Liver (tissue), 8 donors: ENCODE measurements at regions not wholly inside any gene's neighbourhood (a gene's known extent, or its start where the extent isn't known, plus 50 kb on each side); places are given as distances from the start of the nearest gene placed in this dataset.

Experiments
- DNase-seq: peaks from one replicate; pipeline ENCODE4 v3.0.0-alpha.2; 2017; ENCODE audit warnings: low spot score
- H3K27ac ChIP-seq, 2 donors: one replicate each; pipeline ENCODE4 v1.7.0; 2013; ENCODE audit warnings: inconsistent platforms in 2 of 2, low read length in 2 of 2, control low read depth in 1 of 2, low read depth in 1 of 2, mild to moderate bottlenecking in 1 of 2
- H3K27me3 ChIP-seq, 4 donors: one replicate each; pipeline versions ENCODE4 v1.6.1 to v1.7.0; 2013; ENCODE audit warnings: low read length in 3 of 4, inconsistent platforms in 1 of 4, mild to moderate bottlenecking in 1 of 4, moderate library complexity in 1 of 4; ENCODE audit not compliant: control insufficient read depth in 4 of 4, insufficient read depth in 4 of 4
- H3K36me3 ChIP-seq, 4 donors: one replicate each; pipeline versions ENCODE4 v1.6.1 to v1.7.0; 2013; ENCODE audit warnings: low read length in 3 of 4, mild to moderate bottlenecking in 3 of 4, low read depth in 1 of 4, moderate library complexity in 1 of 4; ENCODE audit not compliant: control insufficient read depth in 4 of 4, insufficient read depth in 3 of 4
- H3K4me1 ChIP-seq, 4 donors: one replicate each; pipeline versions ENCODE4 v1.6.1 to v1.7.0; 2013; ENCODE audit warnings: low read length in 3 of 4, mild to moderate bottlenecking in 3 of 4, moderate library complexity in 1 of 4; ENCODE audit not compliant: control insufficient read depth in 4 of 4, insufficient read depth in 4 of 4
- H3K4me3 ChIP-seq, 3 donors: one replicate each; pipeline versions ENCODE4 v1.6.1 to v1.7.0; 2013; ENCODE audit warnings: low read length in 3 of 3, control low read depth in 1 of 3, low read depth in 1 of 3, mild to moderate bottlenecking in 1 of 3
- H3K9ac ChIP-seq, 2 donors: one replicate each; pipeline ENCODE4 v1.7.0; 2013; ENCODE audit warnings: low read length in 2 of 2, mild to moderate bottlenecking in 2 of 2, moderate library complexity in 2 of 2, control low read depth in 1 of 2, low read depth in 1 of 2
- H3K9me3 ChIP-seq, 4 donors: one replicate each; pipeline versions ENCODE4 v1.6.1 to v1.7.0; 2013; ENCODE audit warnings: low read length in 3 of 4; ENCODE audit not compliant: control insufficient read depth in 4 of 4
- EGR1 ChIP-seq, 2 donors: IDR thresholded peaks; 2 replicates each; pipeline ENCODE4 v1.6.1; 2016 to 2018; ENCODE audit warnings: antibody characterized with exemption in 2 of 2, low read depth in 2 of 2
- FOXA1 ChIP-seq: IDR thresholded peaks from 2 replicates; pipeline ENCODE4 v1.6.1; 2016; ENCODE audit warnings: antibody characterized with exemption
- FOXA2 ChIP-seq: IDR thresholded peaks from 2 replicates; pipeline ENCODE4 v1.6.1; 2016; ENCODE audit warnings: antibody characterized with exemption
- GABPA ChIP-seq, 2 donors: IDR thresholded peaks in 1 of 2; conservative IDR thresholded peaks in 1 of 2; 2 replicates each; pipeline ENCODE4 v1.6.1; 2016; ENCODE audit warnings: antibody characterized with exemption in 2 of 2, mild to moderate bottlenecking in 1 of 2, moderate library complexity in 1 of 2
- HNF4A ChIP-seq, 2 donors: conservative IDR thresholded peaks; 2 replicates each; pipeline ENCODE4 v1.6.1; 2016; ENCODE audit warnings: antibody characterized with exemption in 2 of 2, mild to moderate bottlenecking in 2 of 2
- HNF4G ChIP-seq: IDR thresholded peaks from 2 replicates; pipeline ENCODE4 v1.6.1; 2016; ENCODE audit warnings: antibody characterized with exemption
- JUND ChIP-seq, 2 donors: IDR thresholded peaks; 2 replicates each; pipeline ENCODE4 v1.6.1; 2016; ENCODE audit warnings: antibody characterized with exemption in 2 of 2
- NR2F2 ChIP-seq: IDR thresholded peaks from 2 replicates; pipeline ENCODE4 v1.6.1; 2016; ENCODE audit warnings: antibody characterized with exemption
- RAD21 ChIP-seq, 2 donors: IDR thresholded peaks; 2 replicates each; pipeline ENCODE4 v1.6.1; 2016; ENCODE audit warnings: antibody characterized with exemption in 2 of 2, mild to moderate bottlenecking in 2 of 2
- RXRA ChIP-seq, 2 donors: IDR thresholded peaks; 2 replicates each; pipeline ENCODE4 v1.6.1; 2017 to 2018; ENCODE audit warnings: antibody characterized with exemption in 2 of 2, mild to moderate bottlenecking in 1 of 2
- SP1 ChIP-seq: IDR thresholded peaks from 2 replicates; pipeline ENCODE4 v1.6.1; 2018; ENCODE audit warnings: antibody characterized with exemption, mild to moderate bottlenecking
- TAF1 ChIP-seq: conservative IDR thresholded peaks from 2 replicates; pipeline ENCODE4 v1.6.1; 2016; ENCODE audit warnings: antibody characterized with exemption, mild to moderate bottlenecking
- YY1 ChIP-seq: IDR thresholded peaks from 2 replicates; pipeline ENCODE4 v1.6.1; 2016; ENCODE audit warnings: antibody characterized with exemption, mild to moderate bottlenecking
- WGBS: extraction: QIAGEN DNeasy Blood & Tissue Kit; methylation state at CpG from one replicate; pipeline ENCODE4 v1.1.7; 2013; 5-methylcytosine and 5-hydroxymethylcytosine counted together
- TF ChIP-seq, protein P1 (sequence below): IDR thresholded peaks from 2 replicates; pipeline ENCODE4 v1.6.1; 2016; ENCODE audit warnings: antibody characterized with exemption, mild to moderate bottlenecking
- TF ChIP-seq, protein P2 (sequence below): fragments of 150-350 bp; IDR thresholded peaks from 2 replicates; pipeline ENCODE4 v1.5.1; 2017; ENCODE audit warnings: improper control_type of control experiment, low read depth, low read length; ENCODE audit not compliant: missing input control
- TF ChIP-seq, protein P3 (sequence below): IDR thresholded peaks from 2 replicates; pipeline ENCODE4 v1.6.1; 2016; ENCODE audit warnings: antibody characterized with exemption
- TF ChIP-seq, protein P4 (sequence below): IDR thresholded peaks from 2 replicates; pipeline ENCODE4 v1.6.1; 2016; ENCODE audit warnings: antibody characterized with exemption
- TF ChIP-seq, protein P5 (sequence below): IDR thresholded peaks from 2 replicates; pipeline ENCODE4 v1.6.1; 2016; ENCODE audit warnings: antibody characterized with exemption
- donor health status: healthy.
- donor health status: healthy.
- donor health status: healthy.
- donor health status: healthy.
- donor health status: healthy.

DNA sequence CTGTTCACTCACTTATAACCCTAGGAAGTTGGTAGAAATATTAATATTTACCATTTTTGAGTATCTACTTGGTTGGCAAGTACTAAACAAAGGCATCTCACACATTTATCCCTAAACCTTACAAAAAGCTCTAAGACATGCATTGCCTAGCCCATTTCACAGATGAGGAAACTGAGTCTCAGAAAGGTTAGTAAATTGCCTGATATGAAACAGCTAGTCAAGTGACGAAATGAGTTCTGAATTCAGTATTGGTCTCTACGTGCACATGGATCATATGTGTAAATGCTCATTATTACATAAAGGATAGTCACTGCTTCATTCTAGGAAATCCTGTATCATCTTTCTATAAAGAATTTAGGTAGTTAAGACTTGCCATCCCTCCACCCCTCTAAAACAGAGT, 105.1 kb downstream of the BARHL2 start:
- Histone ChIP-seq H3K9me3 (no peaks in the 10 kb centered on the region), H3K36me3 (no peaks in the 10 kb centered on the region), H3K4me1 (no peaks in the 10 kb centered on the region), H3K27ac (no peak overlapping the region), H3K27me3 (no peaks in the 10 kb centered on the region), H3K4me3 (no peak overlapping the region), H3K9ac (no peak overlapping the region)
- 85% methylated on average over 2 of the region's 2 CpGs for WGBS
- no peak for DNase-seq
- TF ChIP-seq EGR1 (IDR thresholded peaks at IDR 0.05; ENCODE audit: low read depth in 2 of 2): no peak
- TF ChIP-seq SP1: no peak
- no peak for TF ChIP-seq FOXA1
- no peak for TF ChIP-seq RAD21 (IDR thresholded peaks at IDR 0.05)
- TF ChIP-seq HNF4G: no peak
- TF ChIP-seq, protein P1, sequence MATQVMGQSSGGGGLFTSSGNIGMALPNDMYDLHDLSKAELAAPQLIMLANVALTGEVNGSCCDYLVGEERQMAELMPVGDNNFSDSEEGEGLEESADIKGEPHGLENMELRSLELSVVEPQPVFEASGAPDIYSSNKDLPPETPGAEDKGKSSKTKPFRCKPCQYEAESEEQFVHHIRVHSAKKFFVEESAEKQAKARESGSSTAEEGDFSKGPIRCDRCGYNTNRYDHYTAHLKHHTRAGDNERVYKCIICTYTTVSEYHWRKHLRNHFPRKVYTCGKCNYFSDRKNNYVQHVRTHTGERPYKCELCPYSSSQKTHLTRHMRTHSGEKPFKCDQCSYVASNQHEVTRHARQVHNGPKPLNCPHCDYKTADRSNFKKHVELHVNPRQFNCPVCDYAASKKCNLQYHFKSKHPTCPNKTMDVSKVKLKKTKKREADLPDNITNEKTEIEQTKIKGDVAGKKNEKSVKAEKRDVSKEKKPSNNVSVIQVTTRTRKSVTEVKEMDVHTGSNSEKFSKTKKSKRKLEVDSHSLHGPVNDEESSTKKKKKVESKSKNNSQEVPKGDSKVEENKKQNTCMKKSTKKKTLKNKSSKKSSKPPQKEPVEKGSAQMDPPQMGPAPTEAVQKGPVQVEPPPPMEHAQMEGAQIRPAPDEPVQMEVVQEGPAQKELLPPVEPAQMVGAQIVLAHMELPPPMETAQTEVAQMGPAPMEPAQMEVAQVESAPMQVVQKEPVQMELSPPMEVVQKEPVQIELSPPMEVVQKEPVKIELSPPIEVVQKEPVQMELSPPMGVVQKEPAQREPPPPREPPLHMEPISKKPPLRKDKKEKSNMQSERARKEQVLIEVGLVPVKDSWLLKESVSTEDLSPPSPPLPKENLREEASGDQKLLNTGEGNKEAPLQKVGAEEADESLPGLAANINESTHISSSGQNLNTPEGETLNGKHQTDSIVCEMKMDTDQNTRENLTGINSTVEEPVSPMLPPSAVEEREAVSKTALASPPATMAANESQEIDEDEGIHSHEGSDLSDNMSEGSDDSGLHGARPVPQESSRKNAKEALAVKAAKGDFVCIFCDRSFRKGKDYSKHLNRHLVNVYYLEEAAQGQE: no peak
- TF ChIP-seq, protein P2, sequence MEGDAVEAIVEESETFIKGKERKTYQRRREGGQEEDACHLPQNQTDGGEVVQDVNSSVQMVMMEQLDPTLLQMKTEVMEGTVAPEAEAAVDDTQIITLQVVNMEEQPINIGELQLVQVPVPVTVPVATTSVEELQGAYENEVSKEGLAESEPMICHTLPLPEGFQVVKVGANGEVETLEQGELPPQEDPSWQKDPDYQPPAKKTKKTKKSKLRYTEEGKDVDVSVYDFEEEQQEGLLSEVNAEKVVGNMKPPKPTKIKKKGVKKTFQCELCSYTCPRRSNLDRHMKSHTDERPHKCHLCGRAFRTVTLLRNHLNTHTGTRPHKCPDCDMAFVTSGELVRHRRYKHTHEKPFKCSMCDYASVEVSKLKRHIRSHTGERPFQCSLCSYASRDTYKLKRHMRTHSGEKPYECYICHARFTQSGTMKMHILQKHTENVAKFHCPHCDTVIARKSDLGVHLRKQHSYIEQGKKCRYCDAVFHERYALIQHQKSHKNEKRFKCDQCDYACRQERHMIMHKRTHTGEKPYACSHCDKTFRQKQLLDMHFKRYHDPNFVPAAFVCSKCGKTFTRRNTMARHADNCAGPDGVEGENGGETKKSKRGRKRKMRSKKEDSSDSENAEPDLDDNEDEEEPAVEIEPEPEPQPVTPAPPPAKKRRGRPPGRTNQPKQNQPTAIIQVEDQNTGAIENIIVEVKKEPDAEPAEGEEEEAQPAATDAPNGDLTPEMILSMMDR: no peak
- no peak for TF ChIP-seq HNF4A (conservative IDR thresholded peaks at IDR 0.05)
- no peak for TF ChIP-seq FOXA2

DNA sequence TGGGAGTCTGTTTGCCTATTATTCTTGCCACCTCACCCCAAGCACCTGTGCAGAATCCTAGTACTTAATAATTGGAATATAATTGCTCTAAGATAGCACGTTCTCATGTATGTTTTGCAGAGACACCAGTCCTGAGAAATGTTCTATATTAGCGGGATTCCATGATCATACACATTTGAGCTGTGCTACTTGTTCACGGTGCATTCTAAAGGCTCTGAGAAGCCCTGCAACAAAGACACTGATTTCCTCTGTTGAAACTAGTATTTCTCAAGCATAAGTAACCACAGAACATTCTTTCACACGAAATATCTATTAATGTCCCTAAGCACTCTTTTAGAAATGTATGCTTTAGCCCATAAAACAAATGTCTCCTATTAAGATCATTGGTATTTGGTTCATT, 109.4 kb downstream of the BARHL2 start:
- Histone ChIP-seq H3K4me1 (no peaks in the 10 kb centered on the region), H3K9me3 (no peaks in the 10 kb centered on the region), H3K4me3 (no peak overlapping the region), H3K27ac (no peak overlapping the region), H3K36me3 (no peaks in the 10 kb centered on the region), H3K27me3 (no peaks in the 10 kb centered on the region), H3K9ac (no peak overlapping the region)
- no peak for TF ChIP-seq NR2F2
- 87% methylated on average over 4 of the region's 4 CpGs for WGBS
- DNase-seq: no peak

DNA sequence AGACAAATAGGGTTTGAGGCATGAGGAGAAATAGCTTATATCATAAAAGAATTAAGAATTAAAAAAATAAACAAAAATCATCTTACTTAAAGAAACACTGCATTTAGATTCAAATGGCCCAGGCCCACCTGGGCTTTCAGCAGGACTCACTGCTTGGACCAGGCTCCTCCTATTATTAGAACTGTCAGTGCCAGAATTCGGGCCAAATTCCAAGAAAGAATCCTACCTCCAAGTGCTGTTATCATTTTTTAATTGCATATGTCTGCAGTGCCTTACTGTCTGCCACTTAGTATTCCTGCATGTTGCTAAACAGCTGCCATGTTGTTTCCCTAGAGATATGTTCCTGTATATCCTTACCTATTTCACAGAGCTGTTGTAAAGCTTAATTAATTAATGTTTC, 112.0 kb downstream of the BARHL2 start:
- no peaks in the 10 kb centered on the region for H3K4me1 ChIP-seq
- no peaks in the 10 kb centered on the region for H3K36me3 ChIP-seq
- no peaks in the 10 kb centered on the region for H3K27me3 ChIP-seq
- no peak overlapping the region for H3K4me3 ChIP-seq
- H3K9me3 ChIP-seq: no peaks in the 10 kb centered on the region
- no peak for DNase-seq
- WGBS: 68% methylated on average over 1 of the region's 1 CpG
- H3K27ac ChIP-seq: no peak overlapping the region
- no peak overlapping the region for H3K9ac ChIP-seq
- TF ChIP-seq, protein P2: no peak
- TF ChIP-seq, protein P3, sequence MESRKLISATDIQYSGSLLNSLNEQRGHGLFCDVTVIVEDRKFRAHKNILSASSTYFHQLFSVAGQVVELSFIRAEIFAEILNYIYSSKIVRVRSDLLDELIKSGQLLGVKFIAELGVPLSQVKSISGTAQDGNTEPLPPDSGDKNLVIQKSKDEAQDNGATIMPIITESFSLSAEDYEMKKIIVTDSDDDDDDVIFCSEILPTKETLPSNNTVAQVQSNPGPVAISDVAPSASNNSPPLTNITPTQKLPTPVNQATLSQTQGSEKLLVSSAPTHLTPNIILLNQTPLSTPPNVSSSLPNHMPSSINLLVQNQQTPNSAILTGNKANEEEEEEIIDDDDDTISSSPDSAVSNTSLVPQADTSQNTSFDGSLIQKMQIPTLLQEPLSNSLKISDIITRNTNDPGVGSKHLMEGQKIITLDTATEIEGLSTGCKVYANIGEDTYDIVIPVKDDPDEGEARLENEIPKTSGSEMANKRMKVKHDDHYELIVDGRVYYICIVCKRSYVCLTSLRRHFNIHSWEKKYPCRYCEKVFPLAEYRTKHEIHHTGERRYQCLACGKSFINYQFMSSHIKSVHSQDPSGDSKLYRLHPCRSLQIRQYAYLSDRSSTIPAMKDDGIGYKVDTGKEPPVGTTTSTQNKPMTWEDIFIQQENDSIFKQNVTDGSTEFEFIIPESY: no peak
- no peak for TF ChIP-seq HNF4A (conservative IDR thresholded peaks at IDR 0.05)
- TF ChIP-seq HNF4G: no peak
- TF ChIP-seq RXRA (IDR thresholded peaks at IDR 0.05): no peak
- TF ChIP-seq EGR1 (IDR thresholded peaks at IDR 0.05; ENCODE audit: low read depth in 2 of 2): no peak
- TF ChIP-seq, protein P4, sequence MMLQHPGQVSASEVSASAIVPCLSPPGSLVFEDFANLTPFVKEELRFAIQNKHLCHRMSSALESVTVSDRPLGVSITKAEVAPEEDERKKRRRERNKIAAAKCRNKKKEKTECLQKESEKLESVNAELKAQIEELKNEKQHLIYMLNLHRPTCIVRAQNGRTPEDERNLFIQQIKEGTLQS: no peak
- no peak for TF ChIP-seq RAD21 (IDR thresholded peaks at IDR 0.05)
- no peak for TF ChIP-seq JUND (IDR thresholded peaks at IDR 0.05)
- TF ChIP-seq FOXA2: no peak
- TF ChIP-seq FOXA1: no peak
- TF ChIP-seq NR2F2: no peak
- TF ChIP-seq TAF1: no peak
- TF ChIP-seq SP1: no peak
- TF ChIP-seq, protein P5, sequence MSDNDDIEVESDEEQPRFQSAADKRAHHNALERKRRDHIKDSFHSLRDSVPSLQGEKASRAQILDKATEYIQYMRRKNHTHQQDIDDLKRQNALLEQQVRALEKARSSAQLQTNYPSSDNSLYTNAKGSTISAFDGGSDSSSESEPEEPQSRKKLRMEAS: no peak
- no peak for TF ChIP-seq GABPA (IDR thresholded peaks at IDR 0.05 in 1 of 2, conservative IDR thresholded peaks at IDR 0.05 in 1 of 2)
- no peak for TF ChIP-seq YY1
